Colonic mucosa (tissue), 4 donors: ENCODE measurements at regions not wholly inside any gene's neighbourhood (a gene's known extent, or its start where the extent isn't known, plus 50 kb on each side); places are given as distances from the start of the nearest gene placed in this dataset.

Experiments used
- DNase-seq: peaks from one replicate; pipeline ENCODE4 v3.0.0-alpha.2; 2020
- H3K27ac ChIP-seq: fragments of 200-600 bp; one replicate; pipeline ENCODE4 v1.8.0; 2021
- H3K27me3 ChIP-seq: fragments of 200-600 bp; one replicate; pipeline ENCODE4 v1.8.0; 2021
- H3K36me3 ChIP-seq: fragments of 200-600 bp; one replicate; pipeline ENCODE4 v1.8.0; 2021
- H3K4me1 ChIP-seq: fragments of 200-600 bp; one replicate; pipeline ENCODE4 v1.8.0; 2021; ENCODE audit warnings: mild to moderate bottlenecking
- H3K4me3 ChIP-seq: fragments of 200-600 bp; one replicate; pipeline ENCODE4 v1.8.0; 2021
- H3K9ac ChIP-seq, 2 donors: one replicate each; pipeline ENCODE4 v1.7.0; 2013; ENCODE audit warnings: control low read depth in 2 of 2, low read depth in 2 of 2, low read length in 2 of 2
- H3K9me3 ChIP-seq: fragments of 200-600 bp; one replicate; pipeline ENCODE4 v1.8.0; 2021
- intact Hi-C: fragments of 100-400 bp; cut with DNase I; formaldehyde crosslinking; loops from one replicate; pipeline ENCODE4 v1.14.1; 2022
- TF ChIP-seq, protein P1 (sequence below): fragments of 200-600 bp; IDR thresholded peaks from one replicate; pipeline ENCODE4 v1.8.0; 2022; ENCODE audit warnings: antibody characterized with exemption, mild to moderate bottlenecking
- donor health status: healthy.
- donor health status: DM: no; HTN: no; CAD: no.
- donor health status: DM: no; HTN: no; CAD: no.

DNA sequence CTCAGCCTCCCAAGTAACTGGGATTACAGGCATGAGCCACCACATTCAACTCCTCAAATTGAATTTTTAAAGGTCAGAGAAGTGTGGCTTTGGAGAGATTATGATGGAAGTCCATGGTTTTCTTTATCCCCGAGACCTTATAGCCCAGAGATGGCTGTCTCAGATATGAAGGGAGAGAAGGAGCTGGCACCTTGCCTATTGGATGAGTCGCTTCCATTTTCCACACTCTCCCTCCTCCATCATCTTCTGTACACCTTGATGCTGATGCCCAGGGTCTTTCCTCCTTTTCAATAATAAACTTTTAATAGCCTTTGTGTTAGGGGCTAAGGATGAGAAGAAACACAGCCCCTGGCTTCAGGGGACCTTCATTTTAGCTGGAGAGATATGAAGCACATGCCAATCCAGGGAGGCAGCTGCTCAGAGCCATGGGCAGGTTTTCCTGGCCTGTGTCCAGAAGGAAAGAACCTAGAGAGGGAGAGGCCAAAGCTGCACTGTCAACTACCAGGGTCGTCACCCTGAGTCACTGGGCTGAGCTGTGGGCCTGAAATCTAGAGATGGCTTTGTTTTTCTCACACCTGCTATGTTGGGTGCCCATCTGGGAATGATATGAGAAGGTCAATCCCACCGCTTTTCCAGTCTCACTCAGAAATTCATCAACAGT, 146.0 kb upstream of the SERTAD2 start:
- no peaks in the 10 kb centered on the region for H3K4me1 ChIP-seq
- H3K36me3 ChIP-seq = no peaks in the 10 kb centered on the region
- H3K27ac ChIP-seq = no peak overlapping the region
- TF ChIP-seq, protein P1, sequence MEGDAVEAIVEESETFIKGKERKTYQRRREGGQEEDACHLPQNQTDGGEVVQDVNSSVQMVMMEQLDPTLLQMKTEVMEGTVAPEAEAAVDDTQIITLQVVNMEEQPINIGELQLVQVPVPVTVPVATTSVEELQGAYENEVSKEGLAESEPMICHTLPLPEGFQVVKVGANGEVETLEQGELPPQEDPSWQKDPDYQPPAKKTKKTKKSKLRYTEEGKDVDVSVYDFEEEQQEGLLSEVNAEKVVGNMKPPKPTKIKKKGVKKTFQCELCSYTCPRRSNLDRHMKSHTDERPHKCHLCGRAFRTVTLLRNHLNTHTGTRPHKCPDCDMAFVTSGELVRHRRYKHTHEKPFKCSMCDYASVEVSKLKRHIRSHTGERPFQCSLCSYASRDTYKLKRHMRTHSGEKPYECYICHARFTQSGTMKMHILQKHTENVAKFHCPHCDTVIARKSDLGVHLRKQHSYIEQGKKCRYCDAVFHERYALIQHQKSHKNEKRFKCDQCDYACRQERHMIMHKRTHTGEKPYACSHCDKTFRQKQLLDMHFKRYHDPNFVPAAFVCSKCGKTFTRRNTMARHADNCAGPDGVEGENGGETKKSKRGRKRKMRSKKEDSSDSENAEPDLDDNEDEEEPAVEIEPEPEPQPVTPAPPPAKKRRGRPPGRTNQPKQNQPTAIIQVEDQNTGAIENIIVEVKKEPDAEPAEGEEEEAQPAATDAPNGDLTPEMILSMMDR = no peak
- H3K4me3 ChIP-seq = no peak overlapping the region
- no peak overlapping the region for H3K9ac ChIP-seq
- no peak for DNase-seq
- H3K27me3 ChIP-seq = no peaks in the 10 kb centered on the region
- intact Hi-C loops = no loop called here
- no peaks in the 10 kb centered on the region for H3K9me3 ChIP-seq

DNA sequence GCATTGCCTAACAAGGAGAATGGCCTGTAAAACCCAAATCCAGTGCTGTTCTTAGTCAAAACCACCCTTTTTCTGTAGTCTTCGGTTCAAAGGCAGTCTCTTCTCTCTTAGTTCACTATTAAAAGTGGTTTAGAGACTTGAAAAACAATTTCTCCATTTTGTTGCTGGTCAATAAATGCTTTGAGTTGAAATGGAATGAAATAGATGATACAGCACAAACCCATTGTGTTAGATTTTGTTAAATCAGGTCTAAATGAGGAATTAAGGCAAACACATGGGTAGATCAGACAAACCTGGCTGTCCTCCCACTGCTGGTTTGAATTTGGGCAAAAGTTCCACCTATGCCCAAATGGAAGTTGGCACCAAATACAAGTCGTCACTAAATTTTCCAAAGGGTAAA, 150.1 kb upstream of the SERTAD2 start:
- no peak for DNase-seq
- no peak overlapping the region for H3K9ac ChIP-seq
- TF ChIP-seq, protein P1 = no peak
- no peaks in the 10 kb centered on the region for H3K4me1 ChIP-seq
- no peak overlapping the region for H3K27ac ChIP-seq
- H3K36me3 ChIP-seq = no peaks in the 10 kb centered on the region
- H3K4me3 ChIP-seq = no peak overlapping the region
- H3K27me3 ChIP-seq = no peaks in the 10 kb centered on the region
- H3K9me3 ChIP-seq = no peaks in the 10 kb centered on the region
- intact Hi-C loops = no loop called here

DNA sequence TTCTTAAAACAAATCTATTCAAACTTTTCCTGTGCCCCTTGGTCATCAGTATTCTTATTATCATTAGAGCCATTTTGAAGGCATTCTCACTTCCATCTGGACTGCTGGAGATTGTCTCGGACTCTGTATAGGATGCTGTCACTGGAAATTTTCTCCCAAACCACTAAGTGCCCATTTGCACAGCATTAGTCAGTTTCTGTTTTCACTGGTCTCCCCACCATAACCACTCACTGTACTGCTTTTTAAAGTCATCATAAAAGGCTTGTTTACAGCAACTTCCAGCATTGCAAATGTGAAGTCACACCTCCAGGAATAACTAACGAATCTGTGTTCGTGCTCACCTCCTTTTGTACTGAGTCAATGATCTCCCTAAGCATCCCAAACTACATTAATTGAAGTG, 150.9 kb upstream of the SERTAD2 start:
- no peak overlapping the region for H3K9ac ChIP-seq
- no peaks in the 10 kb centered on the region for H3K9me3 ChIP-seq
- intact Hi-C loops = no loop called here
- DNase-seq = no peak
- TF ChIP-seq, protein P1 = no peak
- no peaks in the 10 kb centered on the region for H3K27me3 ChIP-seq
- H3K36me3 ChIP-seq = no peaks in the 10 kb centered on the region
- H3K4me1 ChIP-seq = no peaks in the 10 kb centered on the region
- no peak overlapping the region for H3K27ac ChIP-seq
- H3K4me3 ChIP-seq = no peak overlapping the region

DNA sequence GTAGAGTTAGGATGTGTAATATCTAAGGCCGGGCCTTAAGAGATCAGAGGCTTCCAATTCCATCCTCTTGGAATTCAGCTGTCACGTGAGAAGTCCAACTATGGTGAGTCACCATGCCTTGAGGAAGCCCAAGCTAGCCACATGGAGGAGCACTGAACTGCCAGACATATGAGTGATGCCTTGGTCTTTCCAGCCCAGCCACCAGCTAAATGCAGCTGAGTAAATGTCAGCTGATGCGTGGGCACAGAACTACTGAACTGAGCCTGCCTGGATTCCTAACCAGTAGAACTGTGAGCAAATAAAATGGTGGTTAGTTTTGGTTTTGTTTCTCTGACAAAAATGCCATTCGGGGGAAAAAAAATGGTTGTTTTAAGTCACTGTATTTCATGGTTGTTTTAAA, 153.7 kb upstream of the SERTAD2 start:
- H3K36me3 ChIP-seq = no peaks in the 10 kb centered on the region
- no peaks in the 10 kb centered on the region for H3K9me3 ChIP-seq

DNA sequence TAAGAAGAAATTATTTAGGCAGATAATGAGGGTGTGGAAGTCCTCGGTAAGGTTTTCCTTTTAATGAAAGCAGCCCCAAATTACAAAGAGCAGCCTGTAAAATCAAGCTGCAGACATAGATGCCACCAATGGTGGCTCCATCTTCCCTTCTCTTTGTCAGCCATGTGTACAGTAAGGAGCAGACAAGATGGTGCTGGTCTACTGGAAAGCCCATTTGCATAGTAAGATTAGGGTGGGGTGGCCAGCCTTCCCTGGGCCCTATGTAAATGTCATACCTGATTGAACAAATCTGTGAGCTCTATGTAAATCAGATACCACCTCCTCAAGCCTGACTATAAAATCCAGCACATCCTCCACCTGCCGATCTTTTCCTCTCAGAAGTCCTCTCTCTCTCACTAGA, 154.4 kb upstream of the SERTAD2 start:
- Histone ChIP-seq H3K9ac (no peak overlapping the region), H3K4me3 (no peak overlapping the region), H3K4me1 (no peaks in the 10 kb centered on the region), H3K27ac (no peak overlapping the region), H3K36me3 (no peaks in the 10 kb centered on the region), H3K9me3 (no peaks in the 10 kb centered on the region), H3K27me3 (no peaks in the 10 kb centered on the region)
- TF ChIP-seq, protein P1 = no peak
- intact Hi-C loops = no loop called here
- DNase-seq = no peak

More for the DNA sequence above, 153.7 kb upstream of the SERTAD2 start:
- Histone ChIP-seq H3K4me1 (no peaks in the 10 kb centered on the region), H3K4me3 (no peak overlapping the region), H3K27ac (no peak overlapping the region), H3K9ac (no peak overlapping the region), H3K27me3 (no peaks in the 10 kb centered on the region)
- intact Hi-C loops = no loop called here
- DNase-seq = no peak
- TF ChIP-seq, protein P1 = no peak
